ENCODE measurements at regions not wholly inside any gene's neighbourhood (a gene's known extent, or its start where the extent isn't known, plus 50 kb on each side); places are given as distances from the start of the nearest gene placed in this dataset.

DNA sequence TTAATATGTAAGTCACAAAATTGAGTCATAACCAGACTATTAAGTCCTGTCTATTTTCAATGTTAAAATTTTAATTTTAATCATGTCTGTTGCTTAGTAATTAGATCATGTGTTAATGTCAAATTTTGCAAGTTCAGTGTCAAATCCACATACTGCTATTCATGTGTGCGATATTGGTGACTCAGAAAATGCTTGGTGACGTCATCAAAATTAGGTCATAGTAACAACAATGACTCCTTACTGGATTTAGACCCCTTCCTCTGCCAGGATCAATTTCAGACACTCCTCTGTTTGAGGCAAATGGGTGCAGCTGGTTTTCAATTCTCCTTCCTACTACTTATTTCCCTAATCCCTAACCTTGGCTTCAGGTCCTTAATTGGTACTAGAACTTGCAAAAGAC, 1394.3 kb upstream of the SLC10A2 start:
- TF ChIP-seq, protein P1, sequence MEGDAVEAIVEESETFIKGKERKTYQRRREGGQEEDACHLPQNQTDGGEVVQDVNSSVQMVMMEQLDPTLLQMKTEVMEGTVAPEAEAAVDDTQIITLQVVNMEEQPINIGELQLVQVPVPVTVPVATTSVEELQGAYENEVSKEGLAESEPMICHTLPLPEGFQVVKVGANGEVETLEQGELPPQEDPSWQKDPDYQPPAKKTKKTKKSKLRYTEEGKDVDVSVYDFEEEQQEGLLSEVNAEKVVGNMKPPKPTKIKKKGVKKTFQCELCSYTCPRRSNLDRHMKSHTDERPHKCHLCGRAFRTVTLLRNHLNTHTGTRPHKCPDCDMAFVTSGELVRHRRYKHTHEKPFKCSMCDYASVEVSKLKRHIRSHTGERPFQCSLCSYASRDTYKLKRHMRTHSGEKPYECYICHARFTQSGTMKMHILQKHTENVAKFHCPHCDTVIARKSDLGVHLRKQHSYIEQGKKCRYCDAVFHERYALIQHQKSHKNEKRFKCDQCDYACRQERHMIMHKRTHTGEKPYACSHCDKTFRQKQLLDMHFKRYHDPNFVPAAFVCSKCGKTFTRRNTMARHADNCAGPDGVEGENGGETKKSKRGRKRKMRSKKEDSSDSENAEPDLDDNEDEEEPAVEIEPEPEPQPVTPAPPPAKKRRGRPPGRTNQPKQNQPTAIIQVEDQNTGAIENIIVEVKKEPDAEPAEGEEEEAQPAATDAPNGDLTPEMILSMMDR (IDR thresholded peaks at IDR 0.05): no peak
- TF ChIP-seq POLR2A (IDR thresholded peaks at IDR 0.05): no peak
